WERI-Rb-1 (cell line): ENCODE measurements at regions not wholly inside any gene's neighbourhood (a gene's known extent, or its start where the extent isn't known, plus 50 kb on each side); places are given as distances from the start of the nearest gene placed in this dataset.

Experiments
- DNase-seq: peaks from one replicate; pipeline ENCODE4 v3.0.0-alpha.2; 2020
- H3K27ac ChIP-seq: fragments of 250-450 bp; sonication (Bioruptor Pico); 2 replicates; pipeline ENCODE4 v1.5.1; 2020; ENCODE audit warnings: mild to moderate bottlenecking, moderate library complexity
- H3K27me3 ChIP-seq: fragments of 250-450 bp; sonication (Bioruptor Pico); 2 replicates; pipeline ENCODE4 v1.5.1; 2021; ENCODE audit warnings: mild to moderate bottlenecking, low read depth, moderate library complexity; ENCODE audit not compliant: insufficient read depth, severe bottlenecking
- H3K36me3 ChIP-seq: fragments of 250-450 bp; sonication (Bioruptor Pico); 2 replicates; pipeline ENCODE4 v1.5.1; 2020; ENCODE audit warnings: mild to moderate bottlenecking, moderate library complexity
- H3K4me3 ChIP-seq: 2 replicates; pipeline ENCODE4 v1.5.1; 2011; ENCODE audit warnings: low read depth, mild to moderate bottlenecking, control low read depth, low read length
- H3K9me3 ChIP-seq: fragments of 250-450 bp; sonication (Bioruptor Pico); 2 replicates; pipeline ENCODE4 v1.5.1; 2021; ENCODE audit warnings: mild to moderate bottlenecking, moderate library complexity; ENCODE audit not compliant: severe bottlenecking
- TF ChIP-seq, protein P1 (sequence below): IDR thresholded peaks from 2 replicates; pipeline ENCODE4 v1.5.1; 2011; ENCODE audit warnings: low read depth, mild to moderate bottlenecking, control low read depth, inconsistent platforms, low read length

DNA sequence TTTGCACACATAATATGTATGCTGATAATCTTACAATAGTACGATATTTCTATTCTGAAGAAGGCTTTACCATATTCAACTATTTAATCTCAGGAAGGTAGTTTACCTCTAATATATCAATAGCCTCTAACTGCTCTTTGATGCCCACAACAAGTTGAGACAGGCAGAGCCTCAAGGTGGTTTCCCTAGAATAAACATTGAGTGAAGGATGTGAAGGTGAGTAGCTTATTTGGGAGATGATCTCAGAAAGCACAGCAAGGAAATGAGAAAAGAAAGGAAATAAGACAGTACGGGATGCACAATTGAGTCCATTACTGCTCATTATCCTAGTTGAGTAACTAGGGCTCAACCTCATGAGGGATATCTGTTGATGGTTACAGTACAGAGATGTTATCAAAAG lies 638.4 kb downstream of the MAFB start:
- H3K9me3 ChIP-seq, result no peaks in the 10 kb centered on the region
- TF ChIP-seq, protein P1, sequence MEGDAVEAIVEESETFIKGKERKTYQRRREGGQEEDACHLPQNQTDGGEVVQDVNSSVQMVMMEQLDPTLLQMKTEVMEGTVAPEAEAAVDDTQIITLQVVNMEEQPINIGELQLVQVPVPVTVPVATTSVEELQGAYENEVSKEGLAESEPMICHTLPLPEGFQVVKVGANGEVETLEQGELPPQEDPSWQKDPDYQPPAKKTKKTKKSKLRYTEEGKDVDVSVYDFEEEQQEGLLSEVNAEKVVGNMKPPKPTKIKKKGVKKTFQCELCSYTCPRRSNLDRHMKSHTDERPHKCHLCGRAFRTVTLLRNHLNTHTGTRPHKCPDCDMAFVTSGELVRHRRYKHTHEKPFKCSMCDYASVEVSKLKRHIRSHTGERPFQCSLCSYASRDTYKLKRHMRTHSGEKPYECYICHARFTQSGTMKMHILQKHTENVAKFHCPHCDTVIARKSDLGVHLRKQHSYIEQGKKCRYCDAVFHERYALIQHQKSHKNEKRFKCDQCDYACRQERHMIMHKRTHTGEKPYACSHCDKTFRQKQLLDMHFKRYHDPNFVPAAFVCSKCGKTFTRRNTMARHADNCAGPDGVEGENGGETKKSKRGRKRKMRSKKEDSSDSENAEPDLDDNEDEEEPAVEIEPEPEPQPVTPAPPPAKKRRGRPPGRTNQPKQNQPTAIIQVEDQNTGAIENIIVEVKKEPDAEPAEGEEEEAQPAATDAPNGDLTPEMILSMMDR, result no peak

DNA sequence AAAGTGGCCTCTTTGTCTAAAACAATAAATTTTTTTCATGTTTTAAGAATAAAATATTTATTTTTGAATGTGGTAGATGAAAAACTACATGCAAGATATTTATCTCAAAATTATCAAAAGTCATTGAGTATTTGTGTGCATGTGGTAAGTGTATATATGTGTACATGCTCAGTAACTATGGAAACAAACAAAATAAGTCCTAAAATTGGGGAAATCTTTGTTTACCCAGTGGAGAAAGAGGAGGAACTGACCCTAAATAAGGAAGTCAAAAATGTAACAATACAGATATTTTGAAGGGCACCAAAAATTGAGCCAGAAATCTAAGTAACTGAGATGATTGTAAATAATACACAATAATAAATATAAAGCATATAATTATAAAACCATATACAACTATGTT lies 639.2 kb downstream of the MAFB start:
- H3K36me3 ChIP-seq, result no peaks in the 10 kb centered on the region
- H3K27ac ChIP-seq, result no peak overlapping the region
- DNase-seq, result no peak

More for the DNA sequence above, 638.4 kb downstream of the MAFB start:
- Histone ChIP-seq H3K27ac (no peak overlapping the region), H3K4me3 (no peak overlapping the region), H3K36me3 (no peaks in the 10 kb centered on the region), H3K27me3 (peaks cover 11% of the 10 kb centered on the region)
- no peak for DNase-seq

DNA sequence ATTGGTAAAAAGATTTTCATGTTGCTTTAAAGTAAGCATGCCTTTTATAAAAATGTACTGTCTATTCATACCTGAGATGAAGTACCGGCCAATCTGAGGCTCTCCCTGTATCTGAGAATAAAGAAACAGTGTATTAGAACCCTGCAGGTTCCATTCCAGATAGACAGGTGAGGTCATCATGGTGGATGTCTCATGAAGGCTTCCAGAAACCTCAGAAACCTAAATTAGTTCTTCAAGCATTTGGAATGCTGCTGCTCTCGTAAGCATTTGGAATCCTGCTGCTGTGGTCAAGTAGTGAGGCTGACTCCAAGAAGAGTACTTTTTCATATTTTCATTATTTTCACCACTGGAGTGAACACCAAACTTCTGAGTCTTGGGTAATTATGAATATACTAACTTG lies 642.3 kb downstream of the MAFB start:
- no peak overlapping the region for H3K27ac ChIP-seq
- no peaks in the 10 kb centered on the region for H3K9me3 ChIP-seq
- no peak overlapping the region for H3K4me3 ChIP-seq
- H3K36me3 ChIP-seq, result no peaks in the 10 kb centered on the region
- TF ChIP-seq, protein P1, result no peak
- peaks cover 11% of the 10 kb centered on the region for H3K27me3 ChIP-seq
- no peak for DNase-seq

More for the DNA sequence above, 639.2 kb downstream of the MAFB start:
- TF ChIP-seq, protein P1, result no peak
- Histone ChIP-seq H3K4me3 (no peak overlapping the region), H3K9me3 (no peaks in the 10 kb centered on the region), H3K27me3 (peaks cover 11% of the 10 kb centered on the region)

DNA sequence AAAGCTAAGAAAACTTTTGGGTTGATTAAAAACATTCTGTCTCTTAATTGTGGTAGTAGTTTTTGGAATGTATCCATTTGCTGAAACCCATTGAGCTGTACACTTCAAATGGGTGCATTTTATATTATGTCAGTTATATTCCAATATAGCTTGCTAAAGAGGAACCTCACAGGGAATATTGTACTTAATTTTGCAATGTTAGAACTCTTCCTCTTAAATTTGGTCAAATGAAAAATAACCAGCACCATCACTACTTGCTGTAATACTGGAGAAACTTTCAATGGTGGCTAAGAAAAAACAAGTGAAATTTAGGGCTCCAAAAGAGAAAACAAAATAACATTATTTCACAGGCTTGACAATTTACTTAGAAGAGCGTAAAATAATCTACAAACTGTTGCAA lies 651.5 kb downstream of the MAFB start:
- Histone ChIP-seq H3K27me3 (peaks cover 5% of the 10 kb centered on the region), H3K4me3 (no peak overlapping the region), H3K36me3 (no peaks in the 10 kb centered on the region), H3K9me3 (no peaks in the 10 kb centered on the region), H3K27ac (no peak overlapping the region)
- TF ChIP-seq, protein P1, result no peak
- no peak for DNase-seq

DNA sequence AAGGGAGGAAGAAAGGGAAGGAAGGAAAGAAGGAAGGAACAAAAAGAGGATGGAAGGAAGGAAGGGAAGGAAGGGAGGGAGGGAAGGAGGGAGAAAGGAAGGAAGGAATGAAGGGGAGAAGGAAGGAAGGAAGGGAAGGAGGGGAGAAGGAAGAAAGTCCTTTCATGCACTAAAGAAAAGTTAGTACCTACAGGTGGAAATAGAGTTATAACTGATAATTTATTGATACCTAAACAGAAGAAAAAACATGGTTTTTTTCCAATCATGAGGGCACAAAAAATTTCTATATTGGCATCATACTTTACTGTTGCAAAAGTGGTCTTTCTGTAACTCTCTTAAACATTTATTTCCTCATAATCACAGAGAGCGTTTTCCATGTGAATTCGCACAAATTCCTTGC lies 659.4 kb downstream of the MAFB start:
- TF ChIP-seq, protein P1, result no peak
- no peak for DNase-seq
- H3K9me3 ChIP-seq, result no peaks in the 10 kb centered on the region
- no peak overlapping the region for H3K4me3 ChIP-seq
- no peak overlapping the region for H3K27ac ChIP-seq
- H3K27me3 ChIP-seq, result peaks cover 9% of the 10 kb centered on the region
- H3K36me3 ChIP-seq, result no peaks in the 10 kb centered on the region

DNA sequence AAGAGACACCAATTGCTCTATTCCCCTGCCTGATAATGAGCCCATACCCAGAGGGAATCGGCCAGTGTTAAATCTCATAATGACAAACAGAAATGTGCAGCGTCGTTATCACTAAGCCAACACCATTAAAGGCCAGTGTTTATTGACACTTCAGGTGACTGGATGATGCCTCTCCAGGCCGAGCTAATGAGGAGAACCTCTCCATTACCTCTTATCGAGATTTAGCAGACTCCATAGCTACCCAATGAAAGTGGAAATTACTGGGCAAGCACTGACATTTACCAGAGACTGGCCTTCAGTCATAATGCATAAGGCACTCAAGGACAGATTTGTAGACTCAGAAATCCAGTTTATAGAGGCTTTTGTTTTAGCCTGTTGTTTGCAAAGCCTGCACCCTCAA lies 669.5 kb downstream of the MAFB start:
- TF ChIP-seq, protein P1, result no peak
- no peak overlapping the region for H3K27ac ChIP-seq
- H3K36me3 ChIP-seq, result no peaks in the 10 kb centered on the region
- no peak overlapping the region for H3K4me3 ChIP-seq
- H3K27me3 ChIP-seq, result no peaks in the 10 kb centered on the region
- H3K9me3 ChIP-seq, result no peaks in the 10 kb centered on the region
- no peak for DNase-seq
